ENCODE measurements at regions not wholly inside any gene's neighbourhood (a gene's known extent, or its start where the extent isn't known, plus 50 kb on each side); places are given as distances from the start of the nearest gene placed in this dataset.

GRCh38 chr3:110814170-110815007 lies 257.2 kb upstream of the NECTIN3 start:
- DNase-seq (ENCODE audit: extremely low read depth, low read depth), result no peak

GRCh38 chr3:110815008-110815583 lies 256.5 kb upstream of the NECTIN3 start:
- DNase-seq (ENCODE audit: extremely low read depth, low read depth), result no peak

GRCh38 chr3:110816008-110816407 lies 255.6 kb upstream of the NECTIN3 start:
- no peak for DNase-seq (ENCODE audit: extremely low read depth, low read depth)

GRCh38 chr3:110821586-110821985 lies 250.0 kb upstream of the NECTIN3 start:
- DNase-seq (ENCODE audit: extremely low read depth, low read depth), result no peak

- DNase-seq (ENCODE audit: extremely low read depth, low read depth), result no peak
Measured at GRCh38 chr3:110822971-110823370, 248.6 kb upstream of the NECTIN3 start.

- no peak for DNase-seq (ENCODE audit: extremely low read depth, low read depth)
Measured at GRCh38 chr3:110846971-110847370, 224.6 kb upstream of the NECTIN3 start.

GRCh38 chr3:110849064-110849463 lies 222.6 kb upstream of the NECTIN3 start:
- DNase-seq (ENCODE audit: extremely low read depth, low read depth), result no peak

- DNase-seq (ENCODE audit: extremely low read depth, low read depth), result no peak
Measured at GRCh38 chr3:110851736-110852135, 219.9 kb upstream of the NECTIN3 start.

GRCh38 chr3:110855207-110855606 lies 216.4 kb upstream of the NECTIN3 start:
- no peak for DNase-seq (ENCODE audit: extremely low read depth, low read depth)

GRCh38 chr3:110856916-110857315 lies 214.7 kb upstream of the NECTIN3 start:
- DNase-seq (ENCODE audit: extremely low read depth, low read depth), result no peak

- DNase-seq (ENCODE audit: extremely low read depth, low read depth), result no peak
Measured at GRCh38 chr3:110858549-110858948, 213.1 kb upstream of the NECTIN3 start.

- no peak for DNase-seq (ENCODE audit: extremely low read depth, low read depth)
Measured at GRCh38 chr3:110859336-110859735, 212.3 kb upstream of the NECTIN3 start.

- no peak for DNase-seq (ENCODE audit: extremely low read depth, low read depth)
Measured at GRCh38 chr3:110859993-110860392, 211.6 kb upstream of the NECTIN3 start.

GRCh38 chr3:110865934-110866333 lies 205.7 kb upstream of the NECTIN3 start:
- DNase-seq (ENCODE audit: extremely low read depth, low read depth), result no peak

- DNase-seq (ENCODE audit: extremely low read depth, low read depth), result no peak
Measured at GRCh38 chr3:110868106-110868505, 203.5 kb upstream of the NECTIN3 start.

- no peak for DNase-seq (ENCODE audit: extremely low read depth, low read depth)
Measured at GRCh38 chr3:110869736-110870135, 201.9 kb upstream of the NECTIN3 start.

GRCh38 chr3:110871869-110872268 lies 199.7 kb upstream of the NECTIN3 start:
- no peak for DNase-seq (ENCODE audit: extremely low read depth, low read depth)

- no peak for DNase-seq (ENCODE audit: extremely low read depth, low read depth)
Measured at GRCh38 chr3:110878692-110879091, 192.9 kb upstream of the NECTIN3 start.

GRCh38 chr3:110881069-110881468 lies 190.5 kb upstream of the NECTIN3 start:
- no peak for DNase-seq (ENCODE audit: extremely low read depth, low read depth)

GRCh38 chr3:110886222-110886893 lies 185.3 kb upstream of the NECTIN3 start:
- DNase-seq (ENCODE audit: extremely low read depth, low read depth), result no peak

- DNase-seq (ENCODE audit: extremely low read depth, low read depth), result no peak
Measured at GRCh38 chr3:110887176-110887575, 184.4 kb upstream of the NECTIN3 start.
